Effector CD4-positive, alpha-beta T cell (primary cell): ENCODE measurements at regions not wholly inside any gene's neighbourhood (a gene's known extent, or its start where the extent isn't known, plus 50 kb on each side); places are given as distances from the start of the nearest gene placed in this dataset.

Experiments
- DNase-seq: peaks from one replicate; pipeline ENCODE4 v3.0.0-alpha.2; 2020

- DNase-seq: no peak
These were observed 85.2 kb downstream of the NR2F2 start for GRCh38 chr15:96415513-96416217.

- DNase-seq: no peak
These were observed 85.9 kb downstream of the NR2F2 start for GRCh38 chr15:96416218-96416933.

DNA sequence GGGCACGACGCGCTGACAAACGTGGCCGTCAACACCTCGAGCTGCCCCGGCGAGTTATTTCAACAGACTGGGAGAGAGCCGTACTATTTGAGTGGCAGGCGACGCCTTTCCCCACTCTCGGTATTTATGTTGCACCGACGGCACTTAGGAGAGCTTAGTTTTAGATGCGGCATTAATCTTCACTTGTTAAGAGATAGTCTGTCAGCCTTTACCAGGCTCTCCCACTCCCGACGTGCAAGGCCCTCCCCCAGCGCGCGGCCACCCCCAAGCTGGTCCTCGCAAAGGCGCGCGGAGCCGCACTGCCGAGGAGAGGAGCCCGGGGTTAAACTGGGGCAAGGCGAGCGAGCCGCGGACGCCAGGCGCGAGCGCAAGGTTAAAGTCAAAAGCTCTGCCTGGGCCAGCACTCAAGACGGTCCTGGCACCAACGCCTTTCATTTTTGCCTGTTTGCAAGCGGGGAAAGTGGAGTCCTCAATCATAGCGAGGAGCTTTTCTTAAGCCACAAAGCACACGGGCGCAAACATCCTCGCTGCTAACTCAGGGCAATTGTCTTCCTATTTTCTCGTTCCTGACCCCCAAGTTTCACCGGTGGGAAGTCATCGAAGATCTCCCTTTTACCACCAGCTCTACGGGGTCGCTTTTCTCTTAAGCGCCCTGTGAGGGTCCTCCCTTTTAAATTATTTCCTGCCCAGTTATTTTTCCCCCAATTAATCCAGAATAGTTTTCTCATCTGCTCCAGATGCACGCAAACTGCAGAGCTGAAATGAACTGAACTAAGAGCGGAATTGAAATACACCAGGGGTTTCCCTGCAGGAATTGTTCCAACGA lies 86.6 kb downstream of the NR2F2 start:
- no peak for DNase-seq

DNA sequence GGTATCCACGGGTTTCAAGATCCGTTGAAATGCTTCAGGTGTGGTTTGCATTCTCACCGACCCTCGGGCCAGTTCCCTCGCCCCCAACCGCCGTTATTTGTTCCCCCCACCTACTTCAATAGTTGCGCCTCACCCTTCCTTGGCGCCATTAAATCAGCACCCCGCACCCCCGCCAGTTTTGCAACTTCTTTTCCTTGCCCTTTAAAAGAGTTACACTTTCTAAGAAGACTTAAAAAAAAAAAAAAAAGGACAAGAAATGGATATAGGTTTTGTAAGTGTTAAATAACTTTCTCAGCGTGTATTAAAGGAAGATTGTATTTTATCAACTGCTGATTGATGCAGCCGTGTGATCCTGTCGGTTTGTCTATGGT lies 87.2 kb downstream of the NR2F2 start:
- DNase-seq: no peak

DNA sequence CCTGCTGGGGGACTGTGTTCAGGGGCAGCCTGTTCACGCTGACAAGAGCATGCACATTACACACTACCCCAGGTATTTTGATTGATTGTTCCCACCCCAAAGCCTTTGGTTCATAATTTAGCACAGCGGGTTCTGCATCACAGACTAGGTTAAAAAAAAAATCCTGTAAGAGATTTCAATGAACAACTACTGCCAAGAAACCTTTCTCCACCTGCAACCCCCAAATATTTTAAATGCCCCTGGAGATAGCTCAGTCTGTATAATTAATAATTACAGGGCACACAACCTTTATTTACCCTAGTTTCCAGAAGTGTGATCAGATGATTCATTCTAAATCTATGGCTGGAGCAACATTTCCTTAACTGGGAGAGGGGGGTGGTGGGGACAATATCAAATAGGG lies 87.6 kb downstream of the NR2F2 start:
- DNase-seq: no peak

- DNase-seq: no peak
These were observed 90.7 kb downstream of the NR2F2 start for GRCh38 chr15:96421178-96421601.

GRCh38 chr15:96422125-96422524 lies 91.6 kb downstream of the NR2F2 start:
- DNase-seq: no peak

DNA sequence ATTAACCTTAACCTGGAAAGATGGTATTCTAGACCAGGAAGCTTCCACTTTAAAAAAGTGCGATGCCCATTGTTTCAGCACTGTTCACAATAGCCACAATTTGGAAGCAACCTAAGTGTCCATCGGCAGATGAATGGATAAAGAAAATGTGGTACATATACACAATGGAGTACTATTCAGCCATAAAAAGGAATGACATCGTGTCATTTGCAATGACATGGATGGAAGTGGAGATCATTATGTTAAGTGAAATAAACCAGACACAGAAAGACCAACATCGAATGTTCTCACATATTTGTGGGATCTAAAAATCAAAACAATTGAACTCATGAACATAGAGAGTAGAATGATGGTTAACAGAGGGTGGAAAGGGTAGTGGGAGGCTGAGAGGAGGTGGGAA lies 94.2 kb downstream of the NR2F2 start:
- DNase-seq: no peak

- DNase-seq: no peak
These were observed 98.2 kb downstream of the NR2F2 start for GRCh38 chr15:96428742-96429141.

GRCh38 chr15:96431786-96432185 lies 101.3 kb downstream of the NR2F2 start:
- no peak for DNase-seq

- no peak for DNase-seq
These were observed 104.5 kb downstream of the NR2F2 start for GRCh38 chr15:96435022-96435421.

DNA sequence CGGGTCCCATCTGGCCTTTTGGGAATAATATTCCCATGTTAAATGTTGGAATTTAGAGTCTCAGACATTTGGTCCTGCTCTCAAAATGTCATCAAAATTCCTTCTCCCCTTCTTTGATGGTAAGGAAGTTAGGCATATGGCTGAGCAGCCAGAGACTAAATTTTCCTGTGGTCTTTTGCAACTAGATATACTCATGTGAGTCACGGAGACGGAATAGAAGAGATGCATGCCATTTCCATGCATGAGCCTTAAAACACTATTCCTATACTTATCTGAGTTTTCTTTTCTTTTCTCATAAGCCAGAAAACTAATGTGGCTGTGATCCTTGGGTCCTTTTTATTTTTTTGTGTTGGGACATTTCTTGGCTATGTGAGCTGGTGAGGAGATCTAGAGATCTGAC lies 105.3 kb downstream of the NR2F2 start:
- no peak for DNase-seq

DNA sequence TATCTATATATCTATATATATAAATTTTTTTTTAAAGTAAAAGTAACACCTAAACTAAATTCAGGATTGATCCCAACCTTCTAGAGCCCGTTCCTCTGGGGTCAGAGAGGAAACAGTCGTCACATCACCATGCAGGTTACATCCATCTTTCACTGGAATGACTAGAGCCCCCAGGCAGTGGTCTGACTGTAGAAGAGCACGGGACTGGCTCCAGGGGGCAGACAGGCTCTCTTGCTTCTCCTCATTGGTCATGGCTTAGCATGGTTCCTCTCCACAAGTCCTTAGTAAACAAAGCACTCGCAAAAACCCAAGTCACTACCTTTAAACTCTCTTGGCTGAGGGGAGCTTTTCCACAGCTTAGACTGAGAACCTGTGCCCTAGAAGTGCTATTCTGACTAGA lies 110.5 kb downstream of the NR2F2 start:
- DNase-seq: no peak

DNA sequence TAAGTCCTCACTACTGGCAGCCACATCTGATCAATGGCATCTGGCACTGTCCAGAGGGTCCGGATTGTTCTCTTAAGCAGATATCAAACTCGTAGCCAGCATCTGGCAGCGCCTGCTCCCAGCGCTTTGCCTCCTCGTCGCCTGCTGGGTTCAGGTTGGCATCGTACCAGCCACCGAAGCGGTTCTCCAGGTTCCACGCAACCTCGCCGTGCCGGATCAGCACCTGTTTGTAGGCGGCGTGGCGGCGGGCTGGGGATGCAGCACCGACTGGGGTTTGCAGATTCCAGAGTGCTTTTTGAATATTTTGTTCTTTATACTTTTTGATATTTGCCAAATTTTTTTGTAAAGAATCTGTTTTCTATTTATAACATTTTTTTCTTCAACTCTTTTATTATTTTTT lies 111.6 kb downstream of the NR2F2 start:
- no peak for DNase-seq

DNA sequence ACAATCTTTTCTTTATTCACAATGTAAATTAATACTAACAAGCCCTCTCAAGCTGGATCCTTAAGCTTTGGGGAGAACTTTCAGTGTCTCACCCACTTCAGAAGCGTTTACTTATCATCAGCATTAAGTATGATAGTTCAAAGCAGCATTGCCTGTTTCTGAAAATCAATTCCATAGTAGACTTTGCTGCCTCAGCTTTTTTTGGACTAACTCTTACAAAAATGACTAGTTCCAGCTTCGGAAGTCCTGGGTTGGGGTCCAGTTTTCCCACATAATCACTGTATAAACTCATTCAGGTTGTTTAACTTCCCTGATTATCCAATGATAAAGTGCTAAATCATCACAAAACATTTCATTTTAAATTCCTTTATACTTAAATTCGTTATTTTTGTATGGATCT lies 114.4 kb downstream of the NR2F2 start:
- DNase-seq: no peak

DNA sequence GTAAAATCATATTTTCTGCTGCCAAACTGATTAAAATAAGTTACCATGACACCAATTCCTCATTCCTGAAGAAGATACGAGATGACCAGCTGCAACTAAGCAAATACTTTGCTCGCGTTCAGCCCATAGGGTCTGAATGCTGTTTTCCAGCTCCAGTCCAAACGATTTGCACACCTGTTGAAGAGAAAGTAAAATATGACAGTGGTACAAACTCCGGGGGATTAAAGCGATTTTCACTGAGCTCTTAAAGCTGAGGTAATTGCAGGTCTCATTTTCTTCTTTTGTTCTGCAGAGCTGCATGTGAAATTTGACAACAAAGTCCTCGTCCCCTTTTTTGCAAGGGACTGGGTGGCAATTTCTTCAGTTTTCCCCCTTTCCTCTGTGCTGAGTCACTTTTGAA lies 118.4 kb downstream of the NR2F2 start:
- DNase-seq: no peak

DNA sequence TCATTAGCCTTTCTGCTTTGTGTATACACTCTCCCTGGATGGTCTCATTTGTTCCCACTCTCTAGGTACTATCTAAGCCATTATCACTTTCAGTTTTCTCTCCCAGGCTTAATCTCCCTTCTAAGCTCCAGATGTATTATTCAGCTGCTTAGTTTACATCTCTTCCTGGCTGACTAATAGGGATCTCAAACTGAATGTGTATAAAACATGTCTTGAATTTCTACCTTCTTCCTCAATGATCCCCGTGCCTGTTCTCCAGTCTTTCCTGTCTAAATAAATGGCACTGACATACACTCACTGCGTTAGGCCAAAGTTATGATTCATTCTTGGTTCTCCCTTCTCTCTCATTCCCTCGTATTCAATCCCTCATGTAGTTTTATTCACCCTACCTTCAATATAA lies 127.3 kb downstream of the NR2F2 start:
- DNase-seq: no peak

DNA sequence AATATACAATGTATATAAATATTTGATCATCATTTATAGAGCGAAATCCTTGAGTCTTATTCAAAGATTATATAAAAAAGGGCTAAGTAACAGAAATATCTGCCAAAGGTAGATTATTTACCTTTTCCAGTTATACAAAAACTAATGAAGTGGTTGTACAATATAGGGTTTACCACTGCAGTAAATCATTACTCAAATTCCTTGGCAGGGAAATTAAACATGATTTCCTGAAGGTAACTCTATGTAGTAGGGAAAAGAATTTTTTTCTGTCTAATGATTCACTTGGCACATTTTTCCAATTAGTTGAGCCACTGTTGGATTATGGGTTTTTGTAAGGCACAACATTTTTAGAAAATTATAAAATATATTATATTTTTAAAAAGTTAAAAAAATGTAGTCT lies 129.6 kb downstream of the NR2F2 start:
- no peak for DNase-seq

- DNase-seq: no peak
These were observed 132.6 kb downstream of the NR2F2 start for GRCh38 chr15:96462768-96463750.

- no peak for DNase-seq
These were observed 136.0 kb downstream of the NR2F2 start for GRCh38 chr15:96466389-96466947.

GRCh38 chr15:96468036-96468435 lies 137.5 kb downstream of the NR2F2 start:
- DNase-seq: no peak

DNA sequence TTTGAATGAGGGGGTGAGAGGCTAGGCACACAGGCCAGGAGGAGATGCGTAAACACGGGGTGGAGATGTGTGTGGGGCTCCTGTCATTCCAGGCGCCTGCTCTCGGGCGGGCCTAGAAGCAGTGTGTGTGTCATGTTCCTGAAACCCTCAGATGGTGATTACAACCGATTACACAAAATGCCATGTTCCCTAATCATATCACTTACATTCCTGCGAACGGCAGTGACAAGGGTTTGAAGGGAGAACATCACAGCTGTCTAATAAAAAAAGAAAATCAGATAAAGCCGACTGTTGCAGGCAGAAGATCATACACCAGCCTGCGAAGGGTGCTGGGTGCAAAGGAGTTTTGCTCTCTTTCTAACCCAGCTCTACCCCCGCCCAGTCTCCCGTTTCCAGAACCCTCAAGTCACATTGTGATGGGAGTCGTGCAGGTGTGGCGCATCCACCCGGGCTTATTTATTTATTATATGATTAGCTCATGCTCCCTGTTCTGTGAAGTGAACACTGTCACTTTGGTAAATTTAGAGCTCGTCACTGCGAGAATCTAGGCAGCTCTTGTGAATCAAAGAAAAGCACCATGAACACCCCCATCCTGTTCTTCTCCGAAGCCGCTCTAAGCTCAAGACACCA lies 140.3 kb downstream of the NR2F2 start:
- no peak for DNase-seq
